Esophagus (tissue), 2 donors: ENCODE measurements at regions not wholly inside any gene's neighbourhood (a gene's known extent, or its start where the extent isn't known, plus 50 kb on each side); places are given as distances from the start of the nearest gene placed in this dataset.

Experiments used
- H3K27ac ChIP-seq, 2 donors: one replicate each; pipeline ENCODE4 v1.5.1; 2013; ENCODE audit warnings: low read depth in 2 of 2, mild to moderate bottlenecking in 2 of 2, inconsistent platforms in 1 of 2, low read length in 1 of 2, moderate library complexity in 1 of 2
- H3K27me3 ChIP-seq, 2 donors: one replicate each; pipeline ENCODE4 v1.6.1; 2013; ENCODE audit warnings: low read length in 2 of 2, control low read depth in 1 of 2, mild to moderate bottlenecking in 1 of 2; ENCODE audit not compliant: insufficient read depth in 2 of 2, control insufficient read depth in 1 of 2
- H3K36me3 ChIP-seq, 2 donors: one replicate each; pipeline ENCODE4 v1.6.1; 2013; ENCODE audit warnings: low read length in 1 of 2; ENCODE audit not compliant: control insufficient read depth in 2 of 2, insufficient read depth in 2 of 2
- H3K4me1 ChIP-seq, 2 donors: one replicate each; pipeline ENCODE4 v1.6.1; 2013; ENCODE audit warnings: low read length in 1 of 2; ENCODE audit not compliant: control insufficient read depth in 2 of 2, insufficient read depth in 2 of 2
- H3K4me3 ChIP-seq, 2 donors: one replicate each; pipeline ENCODE4 v1.5.1; 2013; ENCODE audit warnings: low read length in 2 of 2, mild to moderate bottlenecking in 2 of 2, low read depth in 1 of 2, moderate library complexity in 1 of 2
- H3K9me3 ChIP-seq, 2 donors: one replicate each; pipeline ENCODE4 v1.6.1; 2013; ENCODE audit warnings: mild to moderate bottlenecking in 2 of 2, low read depth in 1 of 2, low read length in 1 of 2, moderate library complexity in 1 of 2; ENCODE audit not compliant: control insufficient read depth in 2 of 2, insufficient read depth in 1 of 2
- WGBS, 2 donors: extraction: QIAGEN DNeasy Blood & Tissue Kit; methylation state at CpG; one replicate each; pipeline ENCODE4 v1.1.7; 2013; 5-methylcytosine and 5-hydroxymethylcytosine counted together
- donor health status: healthy with polysubstance abuse.
- donor health status: Bipolar disorder and iron deficiency.

- Histone ChIP-seq H3K9me3 (peaks cover 0 to 4% of the 10 kb centered on the region in 2 donors), H3K36me3 (no peaks in the 10 kb centered on the region), H3K27ac (no peak overlapping the region), H3K4me1 (peaks cover 0 to 2% of the 10 kb centered on the region in 2 donors), H3K27me3 (no peaks in the 10 kb centered on the region), H3K4me3 (no peak overlapping the region)
- WGBS, 2 donors = 78 to 89% methylated on average over 4 of the region's 4 CpGs
Measured at GRCh38 chr2:121055501-121055900, 229.5 kb downstream of the TFCP2L1 start.

GRCh38 chr2:121058852-121059558, 226.0 kb downstream of the TFCP2L1 start:
- H3K27ac ChIP-seq = no peak overlapping the region
- no peak overlapping the region for H3K4me3 ChIP-seq
- WGBS, 2 donors = 57 to 66% methylated on average over 15 of the region's 15 CpGs
- no peaks in the 10 kb centered on the region for H3K36me3 ChIP-seq
- H3K27me3 ChIP-seq = no peaks in the 10 kb centered on the region
- H3K4me1 ChIP-seq = peaks cover 0 to 2% of the 10 kb centered on the region in 2 donors
- peaks cover 0 to 3% of the 10 kb centered on the region in 2 donors for H3K9me3 ChIP-seq

GRCh38 chr2:121059651-121060649, 225.1 kb downstream of the TFCP2L1 start:
- WGBS, 2 donors = 92 to 95% methylated on average over 9 of the region's 9 CpGs
- Histone ChIP-seq H3K27ac (no peak overlapping the region), H3K9me3 (no peaks in the 10 kb centered on the region), H3K4me3 (no peak overlapping the region), H3K27me3 (no peaks in the 10 kb centered on the region), H3K4me1 (peaks cover 0 to 2% of the 10 kb centered on the region in 2 donors), H3K36me3 (no peaks in the 10 kb centered on the region)

- 74 to 79% methylated on average over 9 of the region's 9 CpGs for WGBS, 2 donors
- Histone ChIP-seq H3K4me1 (peaks cover 0 to 2% of the 10 kb centered on the region in 2 donors), H3K36me3 (no peaks in the 10 kb centered on the region), H3K9me3 (peaks cover 0 to 2% of the 10 kb centered on the region in 2 donors), H3K4me3 (no peak overlapping the region), H3K27ac (no peak overlapping the region), H3K27me3 (no peaks in the 10 kb centered on the region)
Measured at GRCh38 chr2:121061633-121062032, 223.4 kb downstream of the TFCP2L1 start.

- Histone ChIP-seq H3K36me3 (no peaks in the 10 kb centered on the region), H3K27ac (no peak overlapping the region), H3K27me3 (no peaks in the 10 kb centered on the region), H3K9me3 (peaks cover 0 to 2% of the 10 kb centered on the region in 2 donors), H3K4me1 (peaks cover 0 to under 1% of the 10 kb centered on the region in 2 donors), H3K4me3 (no peak overlapping the region)
- 81 to 82% methylated on average over 3 of the region's 3 CpGs for WGBS, 2 donors
Measured at GRCh38 chr2:121063471-121063870, 221.5 kb downstream of the TFCP2L1 start.

- Histone ChIP-seq H3K27me3 (no peaks in the 10 kb centered on the region), H3K36me3 (no peaks in the 10 kb centered on the region), H3K9me3 (peaks cover 0 to 2% of the 10 kb centered on the region in 2 donors), H3K4me1 (no peaks in the 10 kb centered on the region), H3K27ac (no peak overlapping the region), H3K4me3 (no peak overlapping the region)
- WGBS, 2 donors = 65 to 76% methylated on average over 12 of the region's 12 CpGs
Measured at GRCh38 chr2:121064186-121064585, 220.8 kb downstream of the TFCP2L1 start.

- H3K27ac ChIP-seq = no peak overlapping the region
- H3K4me1 ChIP-seq = no peaks in the 10 kb centered on the region
- H3K36me3 ChIP-seq = no peaks in the 10 kb centered on the region
- WGBS, 2 donors = 80 to 85% methylated on average over 5 of the region's 5 CpGs
- no peaks in the 10 kb centered on the region for H3K27me3 ChIP-seq
- H3K4me3 ChIP-seq = no peak overlapping the region
- H3K9me3 ChIP-seq = peaks cover 0 to 2% of the 10 kb centered on the region in 2 donors
Measured at GRCh38 chr2:121065239-121065638, 219.8 kb downstream of the TFCP2L1 start.

- no peaks in the 10 kb centered on the region for H3K27me3 ChIP-seq
- H3K9me3 ChIP-seq = peaks cover 0 to 2% of the 10 kb centered on the region in 2 donors
- H3K4me3 ChIP-seq = no peak overlapping the region
- no peaks in the 10 kb centered on the region for H3K4me1 ChIP-seq
- no peaks in the 10 kb centered on the region for H3K36me3 ChIP-seq
- no peak overlapping the region for H3K27ac ChIP-seq
- WGBS, 2 donors = 86 to 87% methylated on average over 6 of the region's 6 CpGs
Measured at GRCh38 chr2:121066526-121066925, 218.5 kb downstream of the TFCP2L1 start.

GRCh38 chr2:121068851-121069250, 216.2 kb downstream of the TFCP2L1 start:
- no peaks in the 10 kb centered on the region for H3K36me3 ChIP-seq
- H3K4me3 ChIP-seq = no peak overlapping the region
- H3K9me3 ChIP-seq = peaks cover 0 to 4% of the 10 kb centered on the region in 2 donors
- no peaks in the 10 kb centered on the region for H3K4me1 ChIP-seq
- 49 to 54% methylated on average over 7 of the region's 7 CpGs for WGBS, 2 donors
- H3K27ac ChIP-seq = no peak overlapping the region
- H3K27me3 ChIP-seq = no peaks in the 10 kb centered on the region
